HEK293T (cell line): ENCODE measurements at regions not wholly inside any gene's neighbourhood (a gene's known extent, or its start where the extent isn't known, plus 50 kb on each side); places are given as distances from the start of the nearest gene placed in this dataset.

Experiments
- CTCF ChIA-PET: fragments of 350-600 bp; formaldehyde crosslinking; extraction: SDS; loops from one replicate; lab custom pipeline; 2021; ENCODE audit warnings: antibody characterized with exemption, inconsistent platforms; lab: Yijun Ruan, JAX
- POLR2A ChIA-PET: fragments of 350-600 bp; formaldehyde crosslinking; extraction: SDS; loops from one replicate; lab custom pipeline; 2020; ENCODE audit warnings: antibody characterized with exemption, inconsistent platforms; lab: Yijun Ruan, JAX
- DNase-seq: peaks from one replicate; pipeline ENCODE4 v3.0.0; 2012; ENCODE audit warnings: mixed read lengths; ENCODE audit errors: extremely low spot score
- ARNT ChIP-seq: fragments of 450-650 bp; IDR thresholded peaks from 2 replicates; pipeline ENCODE4 v1.6.1; 2017; ENCODE audit warnings: mild to moderate bottlenecking
- BHLHE40 ChIP-seq: fragments of 450-650 bp; IDR thresholded peaks from 2 replicates; pipeline ENCODE4 v1.6.1; 2016; ENCODE audit warnings: mild to moderate bottlenecking, moderate library complexity, borderline replicate concordance
- CTBP1 ChIP-seq: fragments of 450-650 bp; IDR thresholded peaks from 2 replicates; pipeline ENCODE4 v1.6.1; 2016; ENCODE audit warnings: borderline replicate concordance
- ELF4 ChIP-seq: fragments of 450-650 bp; IDR thresholded peaks from 2 replicates; pipeline ENCODE4 v1.6.1; 2017; ENCODE audit warnings: antibody characterized with exemption
- FOXA1 ChIP-seq: fragments of 450-650 bp; IDR thresholded peaks from 2 replicates; pipeline ENCODE4 v1.6.1; 2016; ENCODE audit warnings: mild to moderate bottlenecking
- FOXK2 ChIP-seq: fragments of 450-650 bp; IDR thresholded peaks from 2 replicates; pipeline ENCODE4 v1.6.1; 2016; ENCODE audit warnings: mild to moderate bottlenecking
- FOXM1 ChIP-seq: fragments of 450-650 bp; IDR thresholded peaks from 2 replicates; pipeline ENCODE4 v1.6.1; 2017; ENCODE audit warnings: mild to moderate bottlenecking, borderline replicate concordance
- HDGF ChIP-seq: fragments of 450-650 bp; IDR thresholded peaks from 2 replicates; pipeline ENCODE4 v1.6.1; 2017; ENCODE audit warnings: antibody characterized with exemption, borderline replicate concordance
- L3MBTL2 ChIP-seq: fragments of 450-650 bp; conservative IDR thresholded peaks from 2 replicates; pipeline ENCODE4 v1.6.1; 2016; ENCODE audit warnings: mild to moderate bottlenecking
- LEF1 ChIP-seq: fragments of 450-650 bp; IDR thresholded peaks from 2 replicates; pipeline ENCODE4 v1.6.1; 2017; ENCODE audit warnings: mild to moderate bottlenecking, borderline replicate concordance
- NFRKB ChIP-seq: fragments of 450-650 bp; IDR thresholded peaks from 2 replicates; pipeline ENCODE4 v1.6.1; 2016; ENCODE audit warnings: mild to moderate bottlenecking, moderate library complexity
- PKNOX1 ChIP-seq: fragments of 450-650 bp; IDR thresholded peaks from 2 replicates; pipeline ENCODE4 v1.6.1; 2016
- SP1 ChIP-seq: fragments of 450-650 bp; IDR thresholded peaks from 2 replicates; pipeline ENCODE4 v1.6.1; 2017
- SUZ12 ChIP-seq: fragments of 450-650 bp; IDR thresholded peaks from 2 replicates; pipeline ENCODE4 v1.6.1; 2016; ENCODE audit warnings: mild to moderate bottlenecking
- TARDBP ChIP-seq: fragments of 450-650 bp; IDR thresholded peaks from 2 replicates; pipeline ENCODE4 v1.6.1; 2016
- ZNF384 ChIP-seq: fragments of 450-650 bp; IDR thresholded peaks from 2 replicates; pipeline ENCODE4 v1.6.1; 2016

- TF ChIP-seq SP1 (no peak), BHLHE40 (no peak), NFRKB (no peak), SUZ12 (no peak), PKNOX1 (no peak)
- POLR2A ChIA-PET: no interaction called here
- CTCF ChIA-PET: no interaction called here
- DNase-seq: no peak
Observed at GRCh38 chr13:105506463-105506862, 1029.0 kb downstream of the EFNB2 start.

GRCh38 chr13:105502193-105502592 is 1033.3 kb downstream of the EFNB2 start:
- CTCF ChIA-PET: interaction anchor here (0.7 kb wide), 1 partner anchor 1661 kb away, joined by 3 read pairs; no protein-coding TSS in a partner anchor
- no peak for DNase-seq
- POLR2A ChIA-PET: no interaction called here
- TF ChIP-seq ZNF384: no peak
- TF ChIP-seq FOXM1: no peak

- ChIA-PET POLR2A (no interaction called here), CTCF (no interaction called here)
- DNase-seq: no peak
- TF ChIP-seq L3MBTL2 (no peak), ELF4 (no peak), SUZ12 (no peak), FOXM1 (no peak), FOXK2 (no peak), NFRKB (no peak), PKNOX1 (no peak), ARNT (no peak), BHLHE40 (no peak), HDGF (no peak), CTBP1 (no peak), FOXA1 (no peak), ZNF384 (no peak), TARDBP (no peak), SP1 (no peak), LEF1 (no peak)
Observed at GRCh38 chr13:105497597-105497996, 1037.9 kb downstream of the EFNB2 start.

DNA sequence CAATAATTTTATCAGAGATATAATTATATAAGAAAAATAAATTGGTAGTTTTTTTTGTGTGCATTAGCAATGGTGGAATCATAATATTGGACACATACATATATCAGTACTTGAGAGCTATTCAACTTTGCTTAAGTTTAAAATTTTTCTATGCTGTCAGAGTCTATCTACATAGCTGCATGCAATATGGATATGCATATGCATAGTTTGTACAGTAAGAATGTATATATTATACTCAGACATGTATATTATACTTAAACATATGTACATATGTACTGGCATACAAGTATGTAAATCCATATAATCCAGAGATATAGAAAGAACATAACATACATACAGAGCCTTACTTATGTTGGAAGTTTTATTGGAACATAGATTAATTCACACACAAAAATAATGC is 1043.2 kb downstream of the EFNB2 start:
- DNase-seq: no peak
- POLR2A ChIA-PET: no interaction called here
- CTCF ChIA-PET: no interaction called here
- TF ChIP-seq HDGF: no peak
- TF ChIP-seq FOXM1: no peak
- no peak for TF ChIP-seq TARDBP
- no peak for TF ChIP-seq LEF1
- no peak for TF ChIP-seq ARNT
- no peak for TF ChIP-seq CTBP1
- TF ChIP-seq SP1: no peak
- no peak for TF ChIP-seq ZNF384
- TF ChIP-seq PKNOX1: no peak
- TF ChIP-seq L3MBTL2: no peak
- no peak for TF ChIP-seq FOXA1

DNA sequence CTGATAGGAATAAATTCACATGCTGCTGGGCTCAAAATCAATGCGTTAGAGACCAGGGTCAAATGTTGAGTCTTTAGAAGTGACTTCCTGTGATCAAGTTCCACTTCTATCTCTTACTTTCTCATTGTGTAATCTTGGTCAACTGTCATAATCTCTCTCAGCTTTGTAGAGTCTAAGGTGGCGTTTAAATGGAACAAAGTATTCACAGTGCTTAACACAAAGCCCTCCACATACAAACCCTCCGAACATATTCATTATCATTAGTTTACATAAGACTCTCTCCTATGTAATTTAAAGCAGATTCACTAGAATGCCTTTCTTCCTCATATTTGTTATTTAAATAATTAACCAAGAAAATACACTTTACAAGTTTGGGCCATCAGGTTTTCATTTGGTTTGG is 1044.1 kb downstream of the EFNB2 start:
- ChIA-PET POLR2A (no interaction called here), CTCF (no interaction called here)
- no peak for DNase-seq
- TF ChIP-seq ARNT (no peak), L3MBTL2 (no peak), PKNOX1 (no peak), SUZ12 (no peak), SP1 (no peak), BHLHE40 (no peak), ZNF384 (no peak), CTBP1 (no peak), FOXM1 (no peak), NFRKB (no peak), ELF4 (no peak), LEF1 (no peak), HDGF (no peak), FOXA1 (no peak), TARDBP (no peak), FOXK2 (no peak)

DNA sequence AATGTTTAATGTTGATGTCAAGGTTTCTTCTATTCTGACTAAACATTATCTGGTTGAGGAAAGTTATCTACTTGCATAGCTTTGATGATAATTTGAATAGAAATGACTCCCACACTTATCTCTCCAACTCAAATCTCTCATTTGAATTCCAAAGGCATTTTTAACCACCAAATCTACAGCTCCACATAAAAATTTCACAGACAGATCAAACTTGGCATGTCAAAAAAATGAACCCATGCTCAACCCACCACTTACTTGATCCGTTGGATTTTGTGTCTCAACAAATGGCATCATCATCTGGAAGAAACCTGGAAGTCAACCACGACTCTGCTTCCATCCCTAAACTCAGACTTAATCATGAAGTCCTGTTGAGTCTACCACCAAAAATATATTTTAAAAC is 1050.4 kb downstream of the EFNB2 start:
- ChIA-PET CTCF (no interaction called here), POLR2A (no interaction called here)
- no peak for DNase-seq
- no peak for TF ChIP-seq BHLHE40
- no peak for TF ChIP-seq ZNF384
- no peak for TF ChIP-seq ELF4
- no peak for TF ChIP-seq L3MBTL2
- TF ChIP-seq ARNT: no peak
- TF ChIP-seq CTBP1: no peak
- no peak for TF ChIP-seq TARDBP
- no peak for TF ChIP-seq SUZ12
